ENCODE measurements at regions not wholly inside any gene's neighbourhood (a gene's known extent, or its start where the extent isn't known, plus 50 kb on each side); places are given as distances from the start of the nearest gene placed in this dataset.
A peak's percentile ranks its signal among the peaks of the same experiment; 100 is the strongest.
"Not testable (repeated sequence)": the region's sequence is repeated elsewhere in the genome, so short reads cannot be mapped to it uniquely, and the experiment has no call there.

- POLR2A ChIA-PET; CTCF ChIA-PET; H3K27ac ChIP-seq (ENCODE audit: insufficient read depth in 1 of 2, low read depth in 1 of 2, low read length in 2 of 2, poor library complexity in 1 of 2, severe bottlenecking in 2 of 2); H3K4me3 ChIP-seq (ENCODE audit: control insufficient read depth in 1 of 7, extremely low read depth in 1 of 7, insufficient read depth in 4 of 7, low read depth in 2 of 7, low read length in 6 of 7); H3K4me1 ChIP-seq (ENCODE audit: control extremely low read depth in 1 of 4, control insufficient read depth in 4 of 4, insufficient read depth in 4 of 4, low read length in 3 of 4); H3K9me3 ChIP-seq (ENCODE audit: control extremely low read depth in 1 of 5, control insufficient read depth in 4 of 5, insufficient read depth in 2 of 5, low read depth in 1 of 5, low read length in 4 of 5); H3K36me3 ChIP-seq (ENCODE audit: control insufficient read depth in 4 of 4, insufficient read depth in 4 of 4, low read length in 3 of 4); DNase-seq: not testable (repeated sequence)
- WGBS (ENCODE audit: insufficient coverage): no CpG with 5 or more reads among the region's 6 CpGs
- peaks cover 0 to 26% (median 4%) of the 10 kb centered on the region in 5 experiments for H3K27me3 ChIP-seq (replicated peaks in 2 of 5; ENCODE audit: control insufficient read depth in 4 of 5, insufficient read depth in 5 of 5, low read length in 4 of 5)
Measured at GRCh38 chr1:143730890-143731289, 240.9 kb downstream of the FAM72C start.

- POLR2A ChIA-PET: not testable (repeated sequence)
Measured at GRCh38 chr1:143729449-143730111, 242.2 kb downstream of the FAM72C start.

GRCh38 chr1:143728802-143729448 is 242.9 kb downstream of the FAM72C start:
- WGBS (ENCODE audit: insufficient coverage): no CpG with 5 or more reads among the region's 31 CpGs
- H3K36me3 ChIP-seq (ENCODE audit: control insufficient read depth in 4 of 4, insufficient read depth in 4 of 4, low read length in 3 of 4); H3K4me1 ChIP-seq (ENCODE audit: control extremely low read depth in 1 of 4, control insufficient read depth in 4 of 4, insufficient read depth in 4 of 4, low read length in 3 of 4); H3K4me3 ChIP-seq (ENCODE audit: control insufficient read depth in 1 of 7, extremely low read depth in 1 of 7, insufficient read depth in 4 of 7, low read depth in 2 of 7, low read length in 6 of 7); POLR2A ChIA-PET; H3K9me3 ChIP-seq (ENCODE audit: control extremely low read depth in 1 of 5, control insufficient read depth in 4 of 5, insufficient read depth in 2 of 5, low read depth in 1 of 5, low read length in 4 of 5); DNase-seq; H3K27ac ChIP-seq (ENCODE audit: insufficient read depth in 1 of 2, low read depth in 1 of 2, low read length in 2 of 2, poor library complexity in 1 of 2, severe bottlenecking in 2 of 2); CTCF ChIA-PET: not testable (repeated sequence)
- peaks cover 0 to 16% (median 2%) of the 10 kb centered on the region in 5 experiments for H3K27me3 ChIP-seq (replicated peaks in 2 of 5; ENCODE audit: control insufficient read depth in 4 of 5, insufficient read depth in 5 of 5, low read length in 4 of 5)

More at GRCh38 chr1:143729449-143730111, 242.2 kb downstream of the FAM72C start:
- H3K4me1 ChIP-seq (ENCODE audit: control extremely low read depth in 1 of 4, control insufficient read depth in 4 of 4, insufficient read depth in 4 of 4, low read length in 3 of 4); H3K4me3 ChIP-seq (ENCODE audit: control insufficient read depth in 1 of 7, extremely low read depth in 1 of 7, insufficient read depth in 4 of 7, low read depth in 2 of 7, low read length in 6 of 7); H3K36me3 ChIP-seq (ENCODE audit: control insufficient read depth in 4 of 4, insufficient read depth in 4 of 4, low read length in 3 of 4); H3K9me3 ChIP-seq (ENCODE audit: control extremely low read depth in 1 of 5, control insufficient read depth in 4 of 5, insufficient read depth in 2 of 5, low read depth in 1 of 5, low read length in 4 of 5); H3K27ac ChIP-seq (ENCODE audit: insufficient read depth in 1 of 2, low read depth in 1 of 2, low read length in 2 of 2, poor library complexity in 1 of 2, severe bottlenecking in 2 of 2); CTCF ChIA-PET: not testable (repeated sequence)
- WGBS (ENCODE audit: insufficient coverage): no CpG with 5 or more reads among the region's 39 CpGs
- DNase-seq: peak in 1 of 3 donors; percentile 41
- peaks cover 0 to 21% (median 2%) of the 10 kb centered on the region in 5 experiments for H3K27me3 ChIP-seq (replicated peaks in 2 of 5; ENCODE audit: control insufficient read depth in 4 of 5, insufficient read depth in 5 of 5, low read length in 4 of 5)

- H3K9me3 ChIP-seq (ENCODE audit: control extremely low read depth in 1 of 5, control insufficient read depth in 4 of 5, insufficient read depth in 2 of 5, low read depth in 1 of 5, low read length in 4 of 5): no peaks in the 10 kb centered on the region
- H3K36me3 ChIP-seq (ENCODE audit: control insufficient read depth in 4 of 4, insufficient read depth in 4 of 4, low read length in 3 of 4): no peaks in the 10 kb centered on the region
- no peak for DNase-seq
- ChIA-PET CTCF (no interaction called here), POLR2A (no interaction called here)
- no peak overlapping the region for H3K4me3 ChIP-seq (ENCODE audit: control insufficient read depth in 1 of 7, extremely low read depth in 1 of 7, insufficient read depth in 4 of 7, low read depth in 2 of 7, low read length in 6 of 7)
- no peak overlapping the region for H3K27ac ChIP-seq (ENCODE audit: insufficient read depth in 1 of 2, low read depth in 1 of 2, low read length in 2 of 2, poor library complexity in 1 of 2, severe bottlenecking in 2 of 2)
- WGBS (ENCODE audit: insufficient coverage): no CpG with 5 or more reads among the region's 1 CpG
- no peaks in the 10 kb centered on the region for H3K4me1 ChIP-seq (ENCODE audit: control extremely low read depth in 1 of 4, control insufficient read depth in 4 of 4, insufficient read depth in 4 of 4, low read length in 3 of 4)
- H3K27me3 ChIP-seq (replicated peaks in 2 of 5; ENCODE audit: control insufficient read depth in 4 of 5, insufficient read depth in 5 of 5, low read length in 4 of 5): peaks cover 0 to 14% (median 2%) of the 10 kb centered on the region in 5 experiments
Measured at GRCh38 chr1:143727263-143727662, 244.5 kb downstream of the FAM72C start.

- 0% methylated on average over 1 of the region's 7 CpGs for WGBS (ENCODE audit: insufficient coverage)
- DNase-seq: no peak
- CTCF ChIA-PET: no interaction called here
- Histone ChIP-seq H3K27me3 (replicated peaks in 2 of 5; ENCODE audit: control insufficient read depth in 4 of 5, insufficient read depth in 5 of 5, low read length in 4 of 5) (peaks cover 0 to 49% (median 6%) of the 10 kb centered on the region in 5 experiments), H3K9me3 (ENCODE audit: control extremely low read depth in 1 of 5, control insufficient read depth in 4 of 5, insufficient read depth in 2 of 5, low read depth in 1 of 5, low read length in 4 of 5) (peaks cover 0 to 6% (median 0%) of the 10 kb centered on the region in 5 experiments), H3K27ac (ENCODE audit: insufficient read depth in 1 of 2, low read depth in 1 of 2, low read length in 2 of 2, poor library complexity in 1 of 2, severe bottlenecking in 2 of 2) (no peak overlapping the region), H3K4me1 (ENCODE audit: control extremely low read depth in 1 of 4, control insufficient read depth in 4 of 4, insufficient read depth in 4 of 4, low read length in 3 of 4) (peaks cover 0 to 8% (median 3%) of the 10 kb centered on the region in 4 experiments), H3K4me3 (ENCODE audit: control insufficient read depth in 1 of 7, extremely low read depth in 1 of 7, insufficient read depth in 4 of 7, low read depth in 2 of 7, low read length in 6 of 7) (peak overlapping the region in 1 of 7 experiments; percentile 55), H3K36me3 (ENCODE audit: control insufficient read depth in 4 of 4, insufficient read depth in 4 of 4, low read length in 3 of 4) (no peaks in the 10 kb centered on the region)
- POLR2A ChIA-PET: no interaction called here
Measured at GRCh38 chr1:143721024-143721373, 250.8 kb downstream of the FAM72C start.

- H3K27ac ChIP-seq (ENCODE audit: insufficient read depth in 1 of 2, low read depth in 1 of 2, low read length in 2 of 2, poor library complexity in 1 of 2, severe bottlenecking in 2 of 2): peak overlapping the region in 1 of 2 experiments; percentile 25
- peaks cover 0 to 8% (median 3%) of the 10 kb centered on the region in 4 experiments for H3K4me1 ChIP-seq (ENCODE audit: control extremely low read depth in 1 of 4, control insufficient read depth in 4 of 4, insufficient read depth in 4 of 4, low read length in 3 of 4)
- peak in 2 of 3 donors; percentile 14 to 31 for DNase-seq
- peaks cover 0 to 6% (median 0%) of the 10 kb centered on the region in 5 experiments for H3K9me3 ChIP-seq (ENCODE audit: control extremely low read depth in 1 of 5, control insufficient read depth in 4 of 5, insufficient read depth in 2 of 5, low read depth in 1 of 5, low read length in 4 of 5)
- CTCF ChIA-PET: no interaction called here
- POLR2A ChIA-PET: no interaction called here
- H3K27me3 ChIP-seq (replicated peaks in 2 of 5; ENCODE audit: control insufficient read depth in 4 of 5, insufficient read depth in 5 of 5, low read length in 4 of 5): peaks cover 0 to 49% (median 6%) of the 10 kb centered on the region in 5 experiments
- WGBS (ENCODE audit: insufficient coverage): 13% methylated on average over 18 of the region's 24 CpGs
- peak overlapping the region in 1 of 7 experiments; percentile 55 for H3K4me3 ChIP-seq (ENCODE audit: control insufficient read depth in 1 of 7, extremely low read depth in 1 of 7, insufficient read depth in 4 of 7, low read depth in 2 of 7, low read length in 6 of 7)
- H3K36me3 ChIP-seq (ENCODE audit: control insufficient read depth in 4 of 4, insufficient read depth in 4 of 4, low read length in 3 of 4): no peaks in the 10 kb centered on the region
Measured at GRCh38 chr1:143720087-143721023, 251.4 kb downstream of the FAM72C start.

Data from common myeloid progenitor, CD34-positive (primary cell).